ENCODE measurements at regions not wholly inside any gene's neighbourhood (a gene's known extent, or its start where the extent isn't known, plus 50 kb on each side); places are given as distances from the start of the nearest gene placed in this dataset.
"Not testable (repeated sequence)": the region's sequence is repeated elsewhere in the genome, so short reads cannot be mapped to it uniquely, and the experiment has no call there.

DNA sequence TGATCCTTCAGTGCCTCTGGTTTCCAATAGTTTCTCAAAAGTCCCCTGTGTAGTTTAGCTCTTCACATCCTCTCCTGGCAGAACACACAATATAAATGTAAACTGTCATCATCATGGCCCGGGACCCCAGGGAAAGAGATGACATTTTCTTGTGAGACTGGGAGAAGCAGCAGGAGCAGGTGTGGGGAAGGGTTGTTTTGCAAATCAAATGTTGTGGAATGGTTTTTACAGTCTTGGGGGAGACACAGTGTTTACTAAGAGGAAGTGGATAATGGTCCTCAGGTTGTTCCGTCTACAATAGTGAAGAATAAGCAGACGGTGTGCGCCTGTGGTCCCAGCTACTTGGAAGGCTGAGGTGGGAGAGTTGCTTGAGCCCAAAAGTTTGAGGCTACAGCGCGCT, 159.1 kb downstream of the SEC23IP start:
- no peak for DNase-seq

DNA sequence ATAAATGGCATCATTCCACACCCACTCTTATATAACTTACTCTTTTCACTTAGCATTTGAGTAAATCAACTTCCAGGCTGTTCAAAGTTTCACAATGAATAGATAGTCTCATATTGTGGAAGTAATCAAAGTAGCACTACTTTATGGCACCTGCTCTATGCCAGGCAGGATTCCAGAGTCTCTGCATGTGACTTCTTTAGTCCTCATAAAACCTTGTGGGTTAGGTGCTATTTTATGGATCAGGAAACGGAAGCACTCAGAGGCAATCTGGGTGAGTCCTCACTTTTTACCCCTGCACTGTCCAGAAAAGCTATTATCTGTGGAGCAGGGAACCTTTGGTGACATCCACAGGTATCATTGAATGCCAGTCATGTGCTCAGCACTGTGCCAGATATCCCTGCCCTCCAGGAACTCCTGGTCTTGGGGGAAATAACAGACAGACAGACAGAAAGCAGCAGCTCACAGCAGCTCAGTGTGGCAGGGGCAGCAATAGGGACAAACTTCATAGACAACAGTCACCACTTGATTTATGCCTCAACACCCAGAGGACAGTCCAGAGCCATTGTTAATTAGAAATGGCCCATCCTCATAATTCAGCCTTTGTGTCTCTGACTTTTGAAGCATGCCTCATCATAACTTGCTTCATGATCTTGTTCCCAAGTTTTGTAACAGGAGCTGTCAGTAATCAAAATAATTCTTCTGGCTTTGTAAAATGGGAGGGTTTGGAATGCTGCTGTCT, 160.6 kb downstream of the SEC23IP start:
- DNase-seq, result no peak

DNA sequence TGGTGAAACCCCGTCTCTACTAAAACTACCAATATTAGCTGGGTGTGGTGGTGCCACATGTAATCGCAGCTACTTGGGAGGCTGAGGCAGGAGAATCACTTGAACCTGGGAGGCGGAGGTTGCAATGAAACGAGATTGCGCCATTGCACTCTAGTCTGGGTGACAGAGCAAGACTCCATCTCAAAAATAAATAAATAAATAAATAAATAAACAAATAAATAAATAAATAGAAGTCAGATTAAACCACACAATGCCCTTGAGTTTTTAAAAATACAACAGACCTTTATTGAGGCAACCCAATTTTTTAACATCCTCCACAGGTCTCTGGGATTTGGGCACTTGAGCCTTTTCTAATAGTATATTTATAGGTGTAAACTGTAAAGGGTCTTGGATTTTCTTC, 167.3 kb downstream of the SEC23IP start:
- not testable (repeated sequence) for DNase-seq

DNA sequence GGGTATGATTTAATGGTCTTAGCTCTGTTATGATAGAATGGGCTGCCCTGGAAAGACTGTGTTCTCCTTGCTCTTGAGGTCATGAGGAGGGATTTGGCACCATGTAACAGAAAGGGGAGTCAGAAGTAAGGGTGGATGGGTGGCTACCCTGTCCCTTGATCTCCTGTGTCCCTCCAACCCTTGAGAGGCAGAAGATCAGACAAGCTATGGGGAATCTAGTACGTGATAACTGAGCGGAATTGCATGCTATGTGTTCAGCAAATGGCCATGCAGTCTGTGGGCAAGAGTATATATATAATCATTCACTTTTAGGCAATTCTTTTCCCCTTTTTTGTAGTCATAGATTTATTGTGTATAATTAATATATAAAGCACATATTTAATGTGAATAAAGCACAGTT, 174.9 kb downstream of the SEC23IP start:
- DNase-seq, result no peak

DNA sequence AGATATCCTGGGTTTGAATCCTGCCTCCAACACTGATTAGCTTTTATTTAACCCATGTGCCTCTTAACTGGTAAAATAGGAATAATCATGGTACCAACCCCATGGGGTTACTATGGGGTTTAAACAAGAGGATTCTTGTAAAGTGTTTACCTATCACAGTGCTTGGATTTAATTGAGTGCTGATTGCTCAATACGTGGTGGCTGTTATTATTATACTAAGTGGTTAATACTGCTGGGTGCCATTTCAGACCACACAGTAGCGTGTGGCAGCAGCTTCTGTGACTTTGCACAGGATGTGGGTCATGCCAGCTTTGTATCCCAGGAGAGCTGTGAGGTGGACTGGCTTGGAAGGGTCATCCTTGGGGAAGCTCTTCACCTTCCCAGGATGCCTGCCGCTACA, 177.2 kb downstream of the SEC23IP start:
- DNase-seq, result no peak

DNA sequence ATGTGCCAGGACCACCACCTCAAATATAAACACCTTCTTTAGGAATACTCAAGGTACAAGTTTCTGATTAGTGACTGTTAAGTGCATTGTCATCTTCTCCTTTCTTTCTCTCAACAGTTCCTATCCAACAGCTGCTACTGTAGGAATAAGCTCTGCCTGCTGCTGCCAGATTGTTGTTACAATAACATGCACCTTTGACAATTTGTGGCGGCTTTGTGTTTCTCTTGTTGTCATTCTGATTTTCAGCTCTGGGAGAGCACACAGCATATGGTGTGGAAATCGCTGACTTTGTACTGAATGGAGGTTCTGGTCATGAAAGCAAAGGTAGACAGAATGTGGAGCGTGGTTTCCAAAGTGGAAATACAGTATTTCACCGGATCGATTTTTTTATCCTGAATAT, 182.8 kb downstream of the SEC23IP start:
- DNase-seq, result no peak

DNA sequence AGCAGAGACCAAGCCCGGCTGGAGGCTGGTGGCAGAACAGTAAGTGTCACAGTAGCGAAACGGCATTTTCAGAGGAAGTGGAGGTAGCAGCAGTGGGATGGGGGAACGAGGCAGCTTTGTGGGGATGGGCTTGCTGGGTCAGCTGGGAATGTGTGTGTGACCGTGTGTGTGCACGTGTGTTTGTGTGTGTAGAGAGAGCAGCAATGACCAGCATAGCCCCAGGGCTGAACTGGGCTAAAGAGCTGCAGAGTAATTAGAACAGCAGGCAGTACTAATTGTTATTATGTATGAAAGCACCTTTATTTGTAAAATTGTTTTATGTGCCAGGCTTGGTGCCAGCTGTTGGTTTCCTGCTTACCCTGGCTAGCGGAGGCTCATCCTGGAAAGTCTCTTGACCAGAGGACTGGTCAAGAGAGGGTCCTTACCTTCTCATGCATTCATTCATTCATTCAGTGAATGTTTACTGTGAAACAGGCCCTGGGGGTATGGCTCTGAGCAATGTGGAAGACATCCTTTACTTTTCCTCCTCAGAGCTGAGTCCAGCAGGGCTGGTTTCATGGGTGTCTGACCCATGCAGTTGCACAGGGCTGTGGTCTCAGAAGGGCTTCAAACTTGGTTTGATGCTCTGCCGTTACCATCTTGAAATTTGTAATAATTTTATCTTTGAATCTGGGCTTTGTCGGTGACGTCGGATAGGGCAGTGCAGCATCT, 184.6 kb downstream of the SEC23IP start:
- no peak for DNase-seq

DNA sequence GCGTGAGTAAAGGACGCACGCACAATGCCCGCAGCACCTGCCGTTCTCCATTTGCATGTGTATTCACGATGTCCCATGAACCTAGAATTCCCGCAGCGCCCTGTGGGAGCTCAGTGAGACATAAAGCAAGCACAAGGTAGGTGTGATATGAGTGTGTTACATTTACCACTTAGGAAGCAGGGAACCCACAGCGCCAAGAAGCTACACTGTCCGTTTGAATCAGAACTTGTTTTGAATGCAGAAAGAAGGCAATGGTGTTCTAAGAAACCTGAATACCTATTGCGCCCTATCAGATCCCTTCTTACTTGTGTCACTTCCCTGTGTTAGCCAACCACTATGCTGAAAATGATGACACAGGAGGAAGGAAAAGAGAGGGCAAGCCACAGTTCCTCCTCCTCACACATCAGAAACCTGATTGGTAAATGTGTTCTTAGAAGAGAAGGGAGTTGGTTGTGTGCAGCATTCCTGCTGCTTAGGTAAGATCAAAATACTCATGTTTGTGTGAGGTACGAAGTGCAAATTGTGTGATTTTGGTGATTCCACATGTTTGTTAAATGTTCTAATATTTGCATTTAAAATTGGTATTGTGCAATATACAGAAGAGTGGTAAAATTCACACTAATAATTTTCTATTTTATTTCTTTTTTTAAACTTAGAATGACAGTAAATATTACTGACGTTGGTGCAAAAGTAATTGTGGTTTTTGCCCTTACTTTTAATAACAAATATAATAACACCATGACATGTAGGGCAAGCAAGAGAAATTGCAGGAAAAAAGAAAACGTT, 185.4 kb downstream of the SEC23IP start:
- no peak for DNase-seq

DNA sequence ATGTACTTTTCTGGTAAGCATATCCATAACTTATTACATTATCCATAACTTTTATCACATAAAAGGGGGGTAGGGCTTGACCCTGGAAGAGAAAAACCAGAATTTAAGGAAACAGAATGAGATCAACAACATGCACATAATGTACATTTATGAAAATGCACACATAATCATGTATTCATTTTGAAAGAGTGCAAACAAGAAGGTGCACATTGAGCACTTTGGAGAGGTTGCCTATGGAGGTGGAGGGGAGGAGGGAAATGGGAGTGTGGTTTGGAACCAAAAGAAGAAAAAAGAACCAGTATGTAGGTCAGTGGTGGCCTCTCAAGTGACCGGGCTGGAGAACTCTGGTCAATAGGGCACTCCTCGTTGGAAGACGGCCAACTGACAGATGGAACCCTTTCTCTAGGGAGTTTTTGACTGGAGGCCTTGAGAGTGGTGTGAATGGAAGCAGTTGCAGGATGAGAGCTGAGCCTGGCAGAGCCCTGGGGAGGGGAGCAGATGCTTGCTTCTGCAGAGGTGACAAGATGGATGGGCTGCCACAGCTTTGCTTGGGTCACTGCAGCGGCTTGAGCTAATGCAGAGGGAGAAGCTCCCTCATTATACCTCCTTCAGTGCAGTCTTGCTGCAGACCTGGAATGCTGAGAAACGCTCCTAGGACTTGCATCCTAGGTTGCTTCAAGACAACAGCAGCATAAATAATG, 192.7 kb downstream of the SEC23IP start:
- no peak for DNase-seq

DNA sequence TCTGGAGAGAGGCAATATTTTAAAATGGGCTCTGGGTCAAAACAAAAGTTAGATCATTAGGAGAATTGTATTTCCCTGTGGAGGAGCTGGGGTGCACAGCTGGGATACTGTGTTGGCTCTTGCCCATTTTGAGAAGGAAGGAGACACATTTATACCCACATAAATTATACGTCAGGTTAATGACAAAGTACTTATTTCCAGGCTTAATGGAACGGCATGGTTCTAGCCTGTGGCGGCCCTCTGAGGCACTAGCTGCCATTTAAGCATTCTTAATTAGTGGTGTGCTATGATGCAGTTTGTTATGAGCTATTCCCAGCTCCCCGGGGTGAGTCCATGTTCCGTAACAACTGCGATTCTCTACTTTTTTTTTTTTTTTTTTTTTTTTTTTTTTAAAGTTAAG, 193.5 kb downstream of the SEC23IP start:
- DNase-seq, result no peak

DNA sequence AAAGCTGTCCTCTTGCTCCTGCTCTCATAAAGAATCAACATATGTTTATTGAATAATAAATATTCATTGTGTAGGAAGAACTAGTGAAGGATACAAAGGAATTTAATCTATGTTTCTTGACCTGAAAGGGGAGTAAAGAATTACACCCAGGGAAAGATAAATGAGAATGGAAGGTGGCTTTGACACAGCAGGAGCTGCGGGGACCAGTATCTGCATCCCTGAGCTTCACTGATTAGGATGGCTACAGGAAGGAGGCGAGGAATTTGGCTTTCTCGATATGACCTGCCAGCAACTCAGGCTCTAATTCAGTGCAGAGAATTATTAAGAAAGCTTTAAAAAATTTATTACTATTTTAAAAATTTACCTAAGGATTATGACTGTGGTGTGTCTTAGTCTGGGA, 194.6 kb downstream of the SEC23IP start:
- DNase-seq, result no peak

DNA sequence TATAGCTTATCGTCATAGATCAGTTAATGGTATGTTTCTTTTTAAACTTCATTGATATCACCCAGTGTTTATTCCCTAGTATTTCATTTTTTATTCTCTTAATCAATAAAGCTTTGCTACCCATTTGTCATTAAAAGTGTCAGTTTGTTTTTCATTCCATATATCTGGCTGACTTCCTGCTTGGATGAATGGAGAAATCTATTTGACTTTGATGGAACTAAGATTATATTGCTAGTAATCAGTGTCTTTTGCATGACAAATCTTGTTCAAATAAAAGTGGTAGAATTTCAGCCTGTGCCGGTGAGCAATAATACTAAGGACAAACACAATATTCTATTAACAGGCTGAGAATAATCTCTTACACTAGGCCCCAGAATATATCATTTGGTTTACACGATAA, 203.3 kb downstream of the SEC23IP start:
- DNase-seq, result no peak

DNA sequence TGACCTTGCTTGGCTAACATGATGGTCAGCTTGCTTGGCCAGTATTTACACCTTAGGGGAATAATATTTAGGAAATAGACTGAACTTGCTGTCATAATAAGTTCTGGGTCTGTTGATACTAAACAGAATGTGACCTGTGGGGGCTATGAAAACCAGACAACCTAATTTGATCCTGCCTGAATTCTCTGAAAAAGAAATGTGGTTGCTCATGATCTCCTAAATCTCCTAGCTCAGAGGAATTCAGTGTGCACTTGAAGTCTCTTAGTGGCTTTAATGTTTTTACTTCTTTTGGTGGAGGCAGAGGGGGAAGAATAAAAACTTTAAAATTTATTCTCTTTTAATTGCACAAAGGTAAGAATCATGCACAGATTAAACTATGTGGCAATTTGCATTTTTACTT, 205.2 kb downstream of the SEC23IP start:
- DNase-seq, result no peak

DNA sequence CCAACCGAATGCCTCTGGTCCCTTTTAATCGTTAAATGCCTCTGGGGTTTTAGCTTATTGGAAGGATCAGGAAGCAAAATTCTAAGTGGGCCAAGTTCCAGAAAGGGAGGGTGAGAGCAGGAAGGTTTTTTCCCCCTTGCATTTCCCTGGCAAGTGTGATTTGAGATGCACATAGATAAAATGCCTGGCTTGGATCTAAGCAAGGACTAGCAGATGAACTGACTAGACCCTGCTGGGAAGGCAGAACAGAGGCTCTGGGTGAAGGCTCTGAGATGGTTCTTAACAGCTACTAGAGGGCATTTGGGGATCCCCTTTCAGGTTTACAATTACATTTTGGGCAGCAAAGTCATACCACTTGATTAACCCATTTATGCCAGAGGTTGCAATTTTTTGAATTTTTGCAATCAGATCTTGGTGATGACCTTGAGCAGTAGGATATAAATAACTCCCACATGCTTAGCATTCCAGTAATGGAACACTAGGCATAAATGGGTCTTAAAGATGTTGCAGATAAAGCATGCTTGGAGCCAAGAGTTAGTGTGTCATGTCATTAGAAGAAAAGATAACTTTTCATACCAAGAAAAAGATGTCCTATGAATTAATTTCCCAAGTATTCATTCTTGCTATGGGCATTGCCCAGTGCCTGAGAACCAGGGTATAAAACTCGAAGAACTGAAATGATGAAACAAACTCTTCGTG, 205.9 kb downstream of the SEC23IP start:
- no peak for DNase-seq

DNA sequence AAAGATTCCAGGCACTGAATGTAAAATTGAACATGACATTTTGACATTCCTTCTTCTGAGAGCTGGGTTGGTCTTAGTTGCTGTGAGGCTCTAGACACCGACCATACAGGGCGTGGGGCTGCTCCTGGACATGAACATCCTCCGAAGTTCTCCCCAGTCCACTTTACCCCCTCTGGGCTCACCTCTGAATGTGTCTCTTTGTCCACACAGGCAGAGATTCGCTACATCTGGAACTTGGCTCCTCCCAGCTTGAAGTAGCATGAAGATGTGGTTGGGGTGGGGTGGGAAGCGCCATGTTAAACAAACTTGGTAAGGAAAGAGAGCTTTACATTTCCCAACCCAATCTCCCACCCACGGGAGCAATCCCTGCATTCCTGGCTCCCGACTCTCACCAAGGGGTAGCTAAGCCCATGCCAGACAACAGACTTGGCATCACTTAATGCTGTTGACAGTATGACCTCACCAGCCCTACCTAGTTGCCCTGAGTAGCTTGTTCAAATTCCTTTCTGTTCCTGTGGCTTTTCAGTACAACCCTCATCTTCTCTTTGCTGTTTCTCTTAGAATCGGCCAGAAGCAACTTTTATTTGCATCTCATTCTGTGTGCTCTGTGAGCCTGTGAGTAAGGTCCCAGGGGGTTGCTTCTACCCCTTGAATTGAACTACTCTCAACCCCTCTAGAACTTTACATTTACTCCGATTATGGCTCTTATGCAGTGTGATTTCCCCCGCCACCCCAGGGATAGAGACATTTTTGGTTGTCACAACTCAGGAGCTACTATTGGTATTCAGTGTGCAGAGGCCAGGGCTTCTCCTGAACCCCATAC, 211.4 kb downstream of the SEC23IP start:
- DNase-seq, result no peak

DNA sequence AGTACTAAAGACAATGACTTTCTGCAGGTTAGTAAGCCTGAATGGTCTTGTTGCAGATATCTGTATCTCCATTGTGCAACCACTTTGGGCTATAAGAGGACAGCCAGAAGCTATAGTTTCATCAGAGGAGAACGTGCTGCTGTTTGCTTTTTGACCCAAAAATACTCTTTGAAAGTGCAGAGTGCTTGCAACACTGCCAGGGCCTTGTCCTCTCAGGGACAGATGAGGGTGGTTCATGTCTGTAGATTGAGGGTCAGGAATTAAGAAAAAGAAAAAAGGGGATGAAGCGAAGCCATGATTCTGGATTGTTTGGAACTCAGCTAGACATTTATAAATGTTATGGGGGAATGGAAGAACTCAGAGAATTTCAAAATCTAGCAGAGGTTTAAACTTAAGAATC, 212.5 kb downstream of the SEC23IP start:
- no peak for DNase-seq

DNA sequence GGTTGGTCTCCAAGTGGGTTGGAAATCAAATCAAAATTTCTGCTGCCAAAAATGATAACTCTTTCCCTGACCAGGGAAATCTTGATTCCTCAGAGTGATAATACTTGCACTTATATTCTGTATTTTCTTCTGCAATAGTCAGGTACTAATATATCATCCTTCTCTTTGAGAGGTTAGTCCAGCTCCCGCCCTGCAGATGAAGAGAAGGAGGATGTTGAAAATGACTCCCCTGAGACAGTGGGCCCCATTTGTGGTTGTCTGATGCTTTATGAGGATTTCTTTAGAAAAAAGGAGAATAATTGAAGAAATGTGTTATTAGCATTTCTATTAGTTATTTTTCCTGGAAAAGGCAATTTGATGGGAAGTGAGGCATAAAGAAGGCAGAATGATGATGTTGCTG, 213.0 kb downstream of the SEC23IP start:
- no peak for DNase-seq

DNA sequence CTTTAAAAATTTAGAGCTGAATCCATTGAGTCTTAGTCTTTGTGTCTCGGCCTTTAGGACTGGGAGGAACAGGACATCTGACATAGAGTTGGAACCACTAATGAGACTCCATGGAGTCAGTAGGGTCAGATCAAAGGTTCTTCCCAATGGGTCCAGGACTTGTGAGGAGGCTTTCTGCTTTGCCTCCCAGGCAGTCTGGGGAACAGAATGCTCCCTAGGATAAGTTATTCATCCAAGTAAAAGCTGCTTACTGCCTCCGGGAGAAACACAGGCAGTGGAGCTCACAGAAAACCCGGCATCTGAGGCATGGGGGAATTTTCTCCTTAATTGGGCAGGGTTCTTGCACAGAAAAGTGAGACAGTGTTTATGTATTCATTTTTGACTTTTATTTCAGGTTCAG, 216.4 kb downstream of the SEC23IP start:
- DNase-seq, result no peak

DNA sequence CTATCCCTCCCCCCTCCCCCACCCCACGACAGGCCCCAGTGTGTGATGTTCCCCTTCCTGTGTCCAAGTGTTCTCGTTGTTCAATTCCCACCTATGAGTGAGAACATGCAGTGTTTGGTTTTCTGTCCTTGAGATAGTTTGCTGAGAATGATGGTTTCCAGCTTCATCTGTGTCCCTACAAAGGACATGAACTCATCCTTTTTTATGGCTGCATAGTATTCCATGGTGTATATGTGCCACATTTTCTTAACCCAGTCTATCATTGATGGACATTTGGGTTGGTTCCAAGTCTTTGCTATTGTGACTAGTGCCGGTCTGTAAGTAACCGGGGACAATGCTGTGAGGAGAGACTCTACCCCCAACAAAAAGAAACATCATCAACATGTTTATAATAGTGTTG, 217.2 kb downstream of the SEC23IP start:
- not testable (repeated sequence) for DNase-seq

DNA sequence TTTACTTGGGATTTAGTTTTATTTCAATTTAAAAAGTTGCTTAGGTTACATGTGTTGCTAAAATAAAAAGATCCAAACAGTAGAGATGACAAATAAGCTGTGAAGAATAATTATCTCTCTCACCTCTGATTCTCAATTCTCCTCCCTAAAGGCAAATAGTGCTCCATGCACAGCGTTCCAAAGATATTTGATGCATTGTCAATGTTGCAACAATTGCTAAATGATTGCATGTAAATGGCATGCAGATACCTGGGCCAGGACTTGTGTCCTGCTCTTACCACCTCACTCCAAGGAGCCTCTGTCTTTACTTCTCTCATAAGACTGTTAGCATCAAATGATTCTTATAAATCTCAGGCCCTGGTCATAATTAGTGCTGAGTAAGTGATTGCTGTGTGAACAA, 217.7 kb downstream of the SEC23IP start:
- no peak for DNase-seq

DNA sequence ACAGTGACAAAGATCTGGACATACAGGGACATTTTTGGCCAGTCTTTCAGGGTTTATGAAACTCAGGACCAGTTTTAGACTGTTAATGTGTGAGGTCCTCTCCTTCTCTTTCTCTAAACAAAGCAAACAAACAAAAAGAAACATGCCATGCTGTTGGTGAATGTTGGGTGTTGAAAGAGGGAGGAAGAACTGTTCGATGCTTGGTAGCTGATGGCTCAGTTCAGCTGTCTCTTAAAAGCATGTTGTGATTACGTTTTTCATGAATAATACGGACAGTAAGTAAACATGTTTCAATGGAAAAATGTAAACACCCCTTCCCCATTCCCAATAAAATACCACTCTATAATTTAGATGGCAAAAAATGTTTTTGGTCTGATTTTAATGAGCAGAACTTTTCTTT, 219.1 kb downstream of the SEC23IP start:
- no peak for DNase-seq

DNA sequence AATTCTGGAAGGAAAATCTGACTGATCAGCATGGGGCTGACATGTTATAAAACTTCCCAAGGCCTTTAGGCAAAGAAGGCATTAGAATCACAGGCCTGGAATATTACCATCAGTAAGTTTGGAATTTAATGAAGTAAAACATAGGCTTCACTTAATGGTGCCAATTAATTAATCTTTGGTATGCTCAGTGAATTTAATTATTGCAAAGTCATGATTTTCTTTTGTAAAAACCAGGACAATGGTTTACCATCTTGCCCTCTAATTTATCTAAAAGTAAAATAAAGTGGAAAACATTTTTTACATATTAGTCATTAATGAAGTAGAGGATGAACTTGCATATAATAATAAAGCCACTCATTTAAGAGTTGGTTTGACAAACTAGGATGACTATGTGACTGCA, 220.3 kb downstream of the SEC23IP start:
- DNase-seq, result no peak

All from CD4-positive, alpha-beta T cell treated with Interleukin-4 for 1 hour (primary cell).